Ascending aorta (tissue), 2 donors: ENCODE measurements at regions not wholly inside any gene's neighbourhood (a gene's known extent, or its start where the extent isn't known, plus 50 kb on each side); places are given as distances from the start of the nearest gene placed in this dataset.

Source experiments
- DNase-seq, 2 donors: peaks; one replicate each; pipeline ENCODE4 v3.0.0-alpha.2; 2019; ENCODE audit warnings: low spot score in 2 of 2
- H3K27ac ChIP-seq, 2 donors: fragments of 200-600 bp; sonication (generic); one replicate each; pipeline ENCODE4 v1.5.1; 2016 to 2017; ENCODE audit warnings: mild to moderate bottlenecking in 1 of 2
- H3K27me3 ChIP-seq: fragments of 200-600 bp; sonication (generic); one replicate; pipeline ENCODE4 v1.5.1; 2017
- H3K36me3 ChIP-seq, 2 donors: fragments of 200-600 bp; sonication (generic); one replicate each; pipeline ENCODE4 v1.5.1; 2016
- H3K4me1 ChIP-seq, 2 donors: fragments of 200-600 bp; sonication (generic); one replicate each; pipeline ENCODE4 v1.5.1; 2016 to 2017; ENCODE audit warnings: mild to moderate bottlenecking in 1 of 2
- H3K4me3 ChIP-seq, 2 donors: fragments of 200-600 bp; sonication (generic); one replicate each; pipeline ENCODE4 v1.5.1; 2016 to 2017; ENCODE audit warnings: mild to moderate bottlenecking in 1 of 2
- H3K9me3 ChIP-seq, 2 donors: fragments of 200-600 bp; sonication (generic); one replicate each; pipeline ENCODE4 v1.5.1; 2016
- CTCF ChIP-seq, 3 experiments: fragments of 200-600 bp in 2 of 3; fragments of 450-650 bp in 1 of 3; sonication (generic) in 2 of 3; IDR thresholded peaks; one replicate each; pipeline ENCODE4 v1.5.1; 2016 to 2019; ENCODE audit warnings: antibody characterized with exemption in 3 of 3, mild to moderate bottlenecking in 1 of 3, moderate library complexity in 1 of 3
- intact Hi-C: fragments of 100-400 bp; cut with DNase I; formaldehyde crosslinking; loops from one replicate; pipeline ENCODE4 v1.15.1; 2023

GRCh38 chr2:8628179-8628865 lies 53.5 kb upstream of the ID2 start:
- Histone ChIP-seq H3K4me3 (no peak overlapping the region), H3K36me3 (no peaks in the 10 kb centered on the region), H3K27ac (no peak overlapping the region), H3K9me3 (no peaks in the 10 kb centered on the region), H3K4me1 (no peaks in the 10 kb centered on the region), H3K27me3 (no peaks in the 10 kb centered on the region)
- intact Hi-C loops: no loop called here
- DNase-seq: no peak
- no peak for TF ChIP-seq CTCF (IDR thresholded peaks at IDR 0.05)

GRCh38 chr2:8628866-8629209 lies 53.0 kb upstream of the ID2 start:
- Histone ChIP-seq H3K4me3 (no peak overlapping the region), H3K36me3 (no peaks in the 10 kb centered on the region), H3K9me3 (no peaks in the 10 kb centered on the region), H3K4me1 (no peaks in the 10 kb centered on the region), H3K27me3 (no peaks in the 10 kb centered on the region), H3K27ac (no peak overlapping the region)
- intact Hi-C loops: no loop called here
- no peak for DNase-seq
- no peak for TF ChIP-seq CTCF (IDR thresholded peaks at IDR 0.05)

GRCh38 chr2:8629402-8629801 lies 52.5 kb upstream of the ID2 start:
- no peak overlapping the region for H3K27ac ChIP-seq
- H3K27me3 ChIP-seq: no peaks in the 10 kb centered on the region
- H3K9me3 ChIP-seq: no peaks in the 10 kb centered on the region
- no peak for TF ChIP-seq CTCF (IDR thresholded peaks at IDR 0.05)
- no peaks in the 10 kb centered on the region for H3K36me3 ChIP-seq
- intact Hi-C loops: no loop called here
- H3K4me3 ChIP-seq: no peak overlapping the region
- no peak for DNase-seq
- H3K4me1 ChIP-seq: no peaks in the 10 kb centered on the region

GRCh38 chr2:8630676-8631464 lies 51.0 kb upstream of the ID2 start:
- Histone ChIP-seq H3K27ac (no peak overlapping the region), H3K9me3 (no peaks in the 10 kb centered on the region)

GRCh38 chr2:8631465-8632005 lies 50.3 kb upstream of the ID2 start:
- no peaks in the 10 kb centered on the region for H3K4me1 ChIP-seq
- H3K27ac ChIP-seq: no peak overlapping the region
- intact Hi-C loops: no loop called here
- H3K36me3 ChIP-seq: no peaks in the 10 kb centered on the region
- no peak for DNase-seq
- H3K27me3 ChIP-seq: no peaks in the 10 kb centered on the region
- no peaks in the 10 kb centered on the region for H3K9me3 ChIP-seq
- no peak for TF ChIP-seq CTCF (IDR thresholded peaks at IDR 0.05)
- no peak overlapping the region for H3K4me3 ChIP-seq

More at GRCh38 chr2:8630676-8631464, 51.0 kb upstream of the ID2 start:
- no peaks in the 10 kb centered on the region for H3K27me3 ChIP-seq
- no peak for DNase-seq
- no peak for TF ChIP-seq CTCF (IDR thresholded peaks at IDR 0.05)
- no peak overlapping the region for H3K4me3 ChIP-seq
- intact Hi-C loops: no loop called here
- H3K36me3 ChIP-seq: no peaks in the 10 kb centered on the region
- no peaks in the 10 kb centered on the region for H3K4me1 ChIP-seq
